Omental fat pad (tissue), 3 donors: ENCODE measurements at regions not wholly inside any gene's neighbourhood (a gene's known extent, or its start where the extent isn't known, plus 50 kb on each side); places are given as distances from the start of the nearest gene placed in this dataset.

Experiments
- ATAC-seq: fragments of 150-250 bp; one replicate; pipeline ENCODE4 v1.9.1; 2016; ENCODE audit warnings: mild to moderate bottlenecking, moderate library complexity; ENCODE audit not compliant: low FRiP score
- DNase-seq: peaks from one replicate; pipeline ENCODE4 v3.0.0-alpha.2; 2019; ENCODE audit warnings: low spot score
- TF ChIP-seq, protein P1 (sequence below), 3 donors: fragments of 450-650 bp; IDR thresholded peaks; one replicate each; pipeline ENCODE4 v1.5.1; 2016 to 2017; ENCODE audit warnings: antibody characterized with exemption in 3 of 3, mild to moderate bottlenecking in 3 of 3, moderate library complexity in 2 of 3

GRCh38 chr4:24144381-24144780 is 254.5 kb upstream of the PPARGC1A start:
- TF ChIP-seq, protein P1, sequence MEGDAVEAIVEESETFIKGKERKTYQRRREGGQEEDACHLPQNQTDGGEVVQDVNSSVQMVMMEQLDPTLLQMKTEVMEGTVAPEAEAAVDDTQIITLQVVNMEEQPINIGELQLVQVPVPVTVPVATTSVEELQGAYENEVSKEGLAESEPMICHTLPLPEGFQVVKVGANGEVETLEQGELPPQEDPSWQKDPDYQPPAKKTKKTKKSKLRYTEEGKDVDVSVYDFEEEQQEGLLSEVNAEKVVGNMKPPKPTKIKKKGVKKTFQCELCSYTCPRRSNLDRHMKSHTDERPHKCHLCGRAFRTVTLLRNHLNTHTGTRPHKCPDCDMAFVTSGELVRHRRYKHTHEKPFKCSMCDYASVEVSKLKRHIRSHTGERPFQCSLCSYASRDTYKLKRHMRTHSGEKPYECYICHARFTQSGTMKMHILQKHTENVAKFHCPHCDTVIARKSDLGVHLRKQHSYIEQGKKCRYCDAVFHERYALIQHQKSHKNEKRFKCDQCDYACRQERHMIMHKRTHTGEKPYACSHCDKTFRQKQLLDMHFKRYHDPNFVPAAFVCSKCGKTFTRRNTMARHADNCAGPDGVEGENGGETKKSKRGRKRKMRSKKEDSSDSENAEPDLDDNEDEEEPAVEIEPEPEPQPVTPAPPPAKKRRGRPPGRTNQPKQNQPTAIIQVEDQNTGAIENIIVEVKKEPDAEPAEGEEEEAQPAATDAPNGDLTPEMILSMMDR (IDR thresholded peaks at IDR 0.05), result no peak
- ATAC-seq (no peak), DNase-seq (no peak)

GRCh38 chr4:24143741-24144140 is 253.9 kb upstream of the PPARGC1A start:
- DNase-seq (no peak), ATAC-seq (no peak)
- TF ChIP-seq, protein P1 (IDR thresholded peaks at IDR 0.05), result no peak

- TF ChIP-seq, protein P1 (IDR thresholded peaks at IDR 0.05), result no peak
- no peak for DNase-seq
- ATAC-seq, result no peak
Measured at GRCh38 chr4:24141836-24142235, 252.0 kb upstream of the PPARGC1A start.

- TF ChIP-seq, protein P1 (IDR thresholded peaks at IDR 0.05), result no peak
- no peak for DNase-seq
- ATAC-seq, result no peak
Measured at GRCh38 chr4:24140892-24141291, 251.0 kb upstream of the PPARGC1A start.

DNA sequence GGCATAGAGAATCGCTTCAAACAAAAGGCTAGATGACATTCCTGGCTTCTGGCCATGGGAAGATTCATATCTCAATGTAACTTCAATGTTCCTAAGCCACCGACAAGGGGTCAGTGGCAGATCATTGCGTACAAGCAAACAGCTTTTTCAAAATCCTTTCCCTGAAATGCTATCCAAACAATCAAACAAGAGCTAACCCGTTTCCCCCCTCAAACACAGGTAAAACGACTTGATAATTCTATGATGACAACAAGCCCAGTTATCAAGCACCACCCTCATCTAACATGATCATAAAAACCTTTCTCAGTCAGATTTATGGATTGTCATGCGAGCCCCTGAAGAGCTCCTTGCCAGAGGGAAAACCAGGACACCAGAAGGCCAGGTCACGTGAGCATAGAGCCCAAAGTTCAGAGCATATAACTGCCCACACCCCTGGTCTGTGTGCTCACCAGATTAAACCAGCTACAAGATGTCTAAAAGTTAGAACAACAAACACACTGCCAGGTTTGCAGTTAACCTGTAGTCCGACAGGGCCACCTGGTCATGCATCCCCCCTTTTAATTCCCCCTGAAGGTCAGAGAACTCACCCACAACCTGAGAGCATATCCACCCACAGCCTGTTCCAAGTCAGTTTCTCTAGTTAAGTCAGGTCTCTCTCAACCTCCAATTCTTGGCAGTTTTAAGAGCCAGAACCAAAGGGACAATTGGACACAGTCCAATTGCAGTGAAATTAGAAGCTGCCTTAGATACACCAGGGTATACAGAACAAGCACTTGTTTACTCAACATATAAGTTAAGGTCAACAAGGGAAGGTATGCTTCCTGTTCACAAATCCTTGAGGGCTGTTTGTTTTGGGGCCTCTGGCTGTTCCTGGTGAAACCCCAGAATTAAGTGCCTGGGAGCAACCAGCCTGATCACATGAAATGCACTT is 248.1 kb upstream of the PPARGC1A start:
- no peak for DNase-seq
- TF ChIP-seq, protein P1 (IDR thresholded peaks at IDR 0.05), result no peak
- no peak for ATAC-seq

- ATAC-seq (no peak), DNase-seq (no peak)
- TF ChIP-seq, protein P1 (IDR thresholded peaks at IDR 0.05), result no peak
Measured at GRCh38 chr4:24131954-24132673, 242.3 kb upstream of the PPARGC1A start.
